Calu3 (cell line): ENCODE measurements at regions not wholly inside any gene's neighbourhood (a gene's known extent, or its start where the extent isn't known, plus 50 kb on each side); places are given as distances from the start of the nearest gene placed in this dataset.

Source experiments
- BruUV-seq: library from RNA; stranded (reverse); fragments of 400-500 nt; replicated peaks from 2 replicates; lab custom pipeline; 2021; lab: Mats Ljungman, UMichigan
- CTCF ChIA-PET: fragments of 300-600 bp; sonication (Branson Sonifier 250); formaldehyde crosslinking; loops from one replicate; lab custom pipeline; 2022; ENCODE audit warnings: antibody characterized with exemption; lab: Charles Lee
- DNase-seq: peaks from one replicate; pipeline ENCODE4 v3.0.0; 2022
- H3K27ac Mint-ChIP-seq: one replicate; pipeline ENCODE4 v1.8.0; 2022; ENCODE audit warnings: mixed read lengths; ENCODE audit not compliant: unreplicated experiment
- H3K27me3 Mint-ChIP-seq: one replicate; pipeline ENCODE4 v1.8.0; 2022; ENCODE audit warnings: mixed read lengths; ENCODE audit not compliant: unreplicated experiment
- H3K36me3 Mint-ChIP-seq: one replicate; pipeline ENCODE4 v1.8.0; 2022; ENCODE audit warnings: mild to moderate bottlenecking, moderate library complexity, mixed read lengths; ENCODE audit not compliant: insufficient read depth, unreplicated experiment
- H3K4me1 Mint-ChIP-seq: one replicate; pipeline ENCODE4 v1.8.0; 2022; ENCODE audit warnings: mild to moderate bottlenecking, low read depth, mixed read lengths; ENCODE audit not compliant: unreplicated experiment
- H3K4me3 Mint-ChIP-seq: one replicate; pipeline ENCODE4 v1.8.0; 2022; ENCODE audit warnings: mild to moderate bottlenecking, low read depth, moderate library complexity, mixed read lengths; ENCODE audit not compliant: unreplicated experiment
- H3K9me3 Mint-ChIP-seq: one replicate; pipeline ENCODE4 v1.8.0; 2022; ENCODE audit warnings: low read depth, mixed read lengths; ENCODE audit not compliant: unreplicated experiment
- CTCF ChIP-seq: fragments of 200-600 bp; IDR thresholded peaks from one replicate; pipeline ENCODE4 v1.8.0; 2022; ENCODE audit warnings: antibody characterized with exemption; ENCODE audit not compliant: unreplicated experiment
- intact Hi-C: fragments of 100-400 bp; cut with micrococcal nuclease; formaldehyde crosslinking; loops from one replicate; pipeline ENCODE4 v1.10.0; 2022; ENCODE audit not compliant: unreplicated experiment

- Mint-ChIP-seq H3K4me3 (no peak overlapping the region), H3K9me3 (peaks cover 17% of the 10 kb centered on the region), H3K27ac (no peak overlapping the region), H3K36me3 (no peaks in the 10 kb centered on the region), H3K27me3 (no peaks in the 10 kb centered on the region), H3K4me1 (peaks cover 4% of the 10 kb centered on the region)
- CTCF ChIA-PET: interaction anchor here (1.0 kb wide), 1 partner anchor 46 kb away, joined by 3 read pairs; no protein-coding TSS in a partner anchor
- DNase-seq: no peak
- BruUV-seq: no TSS peak
- TF ChIP-seq CTCF: no peak
- intact Hi-C loops: no loop called here
These were observed 665.3 kb downstream of the TRHDE start for GRCh38 chr12:72937486-72937885.

GRCh38 chr12:72957454-72957853, 685.3 kb downstream of the TRHDE start:
- intact Hi-C loops: no loop called here
- no peak overlapping the region for H3K4me3 Mint-ChIP-seq
- CTCF ChIA-PET: no interaction called here
- no peaks in the 10 kb centered on the region for H3K9me3 Mint-ChIP-seq
- H3K27ac Mint-ChIP-seq: no peak overlapping the region
- no TSS peak for BruUV-seq
- no peak for DNase-seq
- TF ChIP-seq CTCF: no peak
- H3K27me3 Mint-ChIP-seq: no peaks in the 10 kb centered on the region
- H3K4me1 Mint-ChIP-seq: no peaks in the 10 kb centered on the region
- H3K36me3 Mint-ChIP-seq: no peaks in the 10 kb centered on the region

- H3K4me3 Mint-ChIP-seq: no peak overlapping the region
- intact Hi-C loops: no loop called here
- H3K9me3 Mint-ChIP-seq: peaks cover 2% of the 10 kb centered on the region
- TF ChIP-seq CTCF: no peak
- no peak overlapping the region for H3K27ac Mint-ChIP-seq
- no peaks in the 10 kb centered on the region for H3K4me1 Mint-ChIP-seq
- DNase-seq: no peak
- BruUV-seq: no TSS peak
- no peaks in the 10 kb centered on the region for H3K36me3 Mint-ChIP-seq
- H3K27me3 Mint-ChIP-seq: no peaks in the 10 kb centered on the region
- CTCF ChIA-PET: no interaction called here
These were observed 694.5 kb downstream of the TRHDE start for GRCh38 chr12:72966684-72967083.

GRCh38 chr12:72974954-72975555, 702.9 kb downstream of the TRHDE start:
- Mint-ChIP-seq H3K27me3 (no peaks in the 10 kb centered on the region), H3K4me1 (no peaks in the 10 kb centered on the region), H3K4me3 (no peak overlapping the region), H3K36me3 (no peaks in the 10 kb centered on the region), H3K9me3 (peaks cover 4% of the 10 kb centered on the region), H3K27ac (no peak overlapping the region)
- BruUV-seq: no TSS peak
- CTCF ChIA-PET: no interaction called here
- intact Hi-C loops: no loop called here
- DNase-seq: no peak
- no peak for TF ChIP-seq CTCF
